A204.1 (cell line): ENCODE measurements at regions not wholly inside any gene's neighbourhood (a gene's known extent, or its start where the extent isn't known, plus 50 kb on each side); places are given as distances from the start of the nearest gene placed in this dataset.

Experiments
- FAIRE-seq: peaks from 2 replicates; lab custom pipeline; 2012; peaks lifted over from hg19 to GRCh38; lab: Jason Lieb, UNC

GRCh38 chr9:107907715-107908114, 418.1 kb upstream of the KLF4 start:
- no peak for FAIRE-seq

- no peak for FAIRE-seq
Measured at GRCh38 chr9:107907255-107907654, 417.7 kb upstream of the KLF4 start.

GRCh38 chr9:107906074-107906473, 416.5 kb upstream of the KLF4 start:
- no peak for FAIRE-seq

- no peak for FAIRE-seq
Measured at GRCh38 chr9:107905308-107906020, 415.9 kb upstream of the KLF4 start.

- no peak for FAIRE-seq
Measured at GRCh38 chr9:107899961-107900330, 410.4 kb upstream of the KLF4 start.

- FAIRE-seq: no peak
Measured at GRCh38 chr9:107898761-107899160, 409.2 kb upstream of the KLF4 start.

GRCh38 chr9:107896544-107896943, 407.0 kb upstream of the KLF4 start:
- FAIRE-seq: no peak

GRCh38 chr9:107895501-107896001, 406.0 kb upstream of the KLF4 start:
- no peak for FAIRE-seq

- FAIRE-seq: no peak
Measured at GRCh38 chr9:107894572-107895261, 405.1 kb upstream of the KLF4 start.

GRCh38 chr9:107890921-107891465, 401.4 kb upstream of the KLF4 start:
- FAIRE-seq: no peak

GRCh38 chr9:107888773-107889227, 399.2 kb upstream of the KLF4 start:
- no peak for FAIRE-seq

- FAIRE-seq: no peak
Measured at GRCh38 chr9:107886826-107887225, 397.3 kb upstream of the KLF4 start.

GRCh38 chr9:107883496-107884124, 394.0 kb upstream of the KLF4 start:
- FAIRE-seq: no peak

- FAIRE-seq: no peak
Measured at GRCh38 chr9:107881626-107882300, 392.2 kb upstream of the KLF4 start.

- no peak for FAIRE-seq
Measured at GRCh38 chr9:107878462-107878861, 388.9 kb upstream of the KLF4 start.

GRCh38 chr9:107875571-107875980, 386.0 kb upstream of the KLF4 start:
- no peak for FAIRE-seq

GRCh38 chr9:107874591-107875369, 385.2 kb upstream of the KLF4 start:
- no peak for FAIRE-seq

GRCh38 chr9:107874137-107874536, 384.6 kb upstream of the KLF4 start:
- no peak for FAIRE-seq

GRCh38 chr9:107872457-107873192, 383.1 kb upstream of the KLF4 start:
- no peak for FAIRE-seq

- FAIRE-seq: no peak
Measured at GRCh38 chr9:107870927-107871680, 381.5 kb upstream of the KLF4 start.
